H9 (cell line): ENCODE measurements at regions not wholly inside any gene's neighbourhood (a gene's known extent, or its start where the extent isn't known, plus 50 kb on each side); places are given as distances from the start of the nearest gene placed in this dataset.
"Not testable (repeated sequence)": the region's sequence is repeated elsewhere in the genome, so short reads cannot be mapped to it uniquely, and the experiment has no call there.

Experiments
- DNase-seq: peaks from one replicate; pipeline ENCODE4 v3.0.0-alpha.2; 2017
- H2AFZ ChIP-seq: one replicate; pipeline ENCODE4 v1.6.1; 2013; ENCODE audit warnings: mild to moderate bottlenecking, low read length, control low read depth, moderate library complexity
- H2AK5ac ChIP-seq: 2 replicates; pipeline ENCODE4 v1.6.1; 2013; ENCODE audit warnings: low read length, control low read depth, mixed read lengths; ENCODE audit not compliant: insufficient read length
- H2BK120ac ChIP-seq: one replicate; pipeline ENCODE4 v1.6.1; 2013; ENCODE audit warnings: low read depth, mild to moderate bottlenecking, low read length, control low read depth, inconsistent platforms; ENCODE audit not compliant: poor library complexity, severe bottlenecking
- H2BK12ac ChIP-seq: 2 replicates; pipeline ENCODE4 v1.6.1; 2013; ENCODE audit warnings: low read length, control low read depth, mixed read lengths, low read depth; ENCODE audit not compliant: insufficient read length
- H2BK15ac ChIP-seq: 2 replicates; pipeline ENCODE4 v1.6.1; 2013; ENCODE audit warnings: low read depth, low read length, control low read depth
- H2BK20ac ChIP-seq: one replicate; pipeline ENCODE4 v1.6.1; 2013; ENCODE audit warnings: low read depth, mild to moderate bottlenecking, low read length, control low read depth, inconsistent platforms; ENCODE audit not compliant: poor library complexity, severe bottlenecking
- H2BK5ac ChIP-seq: 2 replicates; pipeline ENCODE4 v1.6.1; 2013; ENCODE audit warnings: low read length, control low read depth, mixed read lengths; ENCODE audit not compliant: insufficient read length
- H3K14ac ChIP-seq: 2 replicates; pipeline ENCODE4 v1.6.1; 2013; ENCODE audit warnings: low read length, control low read depth; ENCODE audit not compliant: insufficient read depth
- H3K18ac ChIP-seq: 2 replicates; pipeline ENCODE4 v1.6.1; 2013; ENCODE audit warnings: low read depth, mild to moderate bottlenecking, mixed read lengths, low read length, control low read depth; ENCODE audit not compliant: insufficient read length
- H3K23ac ChIP-seq: 2 replicates; pipeline ENCODE4 v1.6.1; 2013; ENCODE audit warnings: low read length, control low read depth, mixed read lengths, low read depth; ENCODE audit not compliant: insufficient read length
- H3K23me2 ChIP-seq: 2 replicates; pipeline ENCODE4 v1.6.1; 2013; ENCODE audit warnings: low read depth, mild to moderate bottlenecking, mixed read lengths, low read length, control low read depth; ENCODE audit not compliant: insufficient read length, poor library complexity, severe bottlenecking
- H3K27ac ChIP-seq: 2 replicates; pipeline ENCODE4 v1.5.1; 2013; ENCODE audit warnings: low read length, control low read depth, mixed read lengths, low read depth; ENCODE audit not compliant: insufficient read length
- H3K27me3 ChIP-seq: 2 replicates; pipeline ENCODE4 v1.6.1; 2013; ENCODE audit warnings: low read length, control low read depth, inconsistent platforms; ENCODE audit not compliant: insufficient read depth
- H3K4ac ChIP-seq: 2 replicates; pipeline ENCODE4 v1.6.1; 2013; ENCODE audit warnings: low read depth, mild to moderate bottlenecking, control low read depth, inconsistent platforms, low read length, moderate library complexity
- H3K4me1 ChIP-seq: 2 replicates; pipeline ENCODE4 v1.6.1; 2013; ENCODE audit warnings: low read length, control low read depth, inconsistent platforms; ENCODE audit not compliant: insufficient read depth
- H3K4me2 ChIP-seq: 2 replicates; pipeline ENCODE4 v1.6.1; 2013; ENCODE audit warnings: low read length, control low read depth, mixed read lengths; ENCODE audit not compliant: insufficient read length, insufficient read depth
- H3K56ac ChIP-seq: 2 replicates; pipeline ENCODE4 v1.6.1; 2013; ENCODE audit warnings: low read depth, mild to moderate bottlenecking, mixed read lengths, low read length, control low read depth; ENCODE audit not compliant: insufficient read length
- H3K79me1 ChIP-seq: 2 replicates; pipeline ENCODE4 v1.6.1; 2013; ENCODE audit warnings: low read depth, mild to moderate bottlenecking, moderate library complexity, low read length, control low read depth, inconsistent platforms; ENCODE audit not compliant: insufficient read depth, poor library complexity, severe bottlenecking
- H3K79me2 ChIP-seq: 2 replicates; pipeline ENCODE4 v1.6.1; 2013; ENCODE audit warnings: low read length, control low read depth, inconsistent platforms; ENCODE audit not compliant: insufficient read depth
- H3K9ac ChIP-seq: 2 replicates; pipeline ENCODE4 v1.6.1; 2013; ENCODE audit warnings: low read length, control low read depth, mixed read lengths; ENCODE audit not compliant: insufficient read length; ENCODE audit errors: extremely low read depth
- H3K9me3 ChIP-seq: one replicate; pipeline ENCODE4 v1.6.1; 2013; ENCODE audit warnings: low read depth, low read length, inconsistent platforms; ENCODE audit not compliant: control insufficient read depth
- H3T11ph ChIP-seq: one replicate; pipeline ENCODE4 v1.6.1; 2013; ENCODE audit warnings: mild to moderate bottlenecking, low read length, control low read depth, inconsistent platforms
- H4K20me1 ChIP-seq: one replicate; pipeline ENCODE4 v1.6.1; 2013; ENCODE audit not compliant: control insufficient read depth, insufficient read length, insufficient read depth
- H4K5ac ChIP-seq: 2 replicates; pipeline ENCODE4 v1.6.1; 2013; ENCODE audit warnings: low read depth, mild to moderate bottlenecking, mixed read lengths, low read length, control low read depth; ENCODE audit not compliant: insufficient read length
- H4K8ac ChIP-seq: replicated peaks from 2 replicates; pipeline ENCODE4 v1.6.1; 2013; ENCODE audit warnings: low read length, control low read depth, mixed read lengths, low read depth; ENCODE audit not compliant: insufficient read length
- H4K91ac ChIP-seq: 2 replicates; pipeline ENCODE4 v1.6.1; 2013; ENCODE audit warnings: low read depth, mild to moderate bottlenecking, moderate library complexity, mixed read lengths, low read length, control low read depth; ENCODE audit not compliant: insufficient read length
- H3K27ac Mint-ChIP-seq, 3 experiments: 2 replicates in 2 of 3; 3 replicates in 1 of 3; pipeline ENCODE4 v1.8.0; 2020 to 2021; ENCODE audit warnings: mixed read lengths in 3 of 3, mild to moderate bottlenecking in 1 of 3, moderate library complexity in 1 of 3
- H3K27me3 Mint-ChIP-seq: 2 replicates; pipeline ENCODE4 v1.8.0; 2021; ENCODE audit warnings: low read depth, mild to moderate bottlenecking, moderate library complexity, mixed read lengths
- H3K36me3 Mint-ChIP-seq, 3 experiments: 2 replicates in 2 of 3; 3 replicates in 1 of 3; pipeline ENCODE4 v1.8.0; 2020 to 2021; ENCODE audit warnings: low read depth in 3 of 3, mixed read lengths in 3 of 3; ENCODE audit not compliant: insufficient read depth in 1 of 3
- H3K4me1 Mint-ChIP-seq, 2 experiments: 2 replicates each; pipeline ENCODE4 v1.8.0; 2020; ENCODE audit warnings: mixed read lengths in 2 of 2
- H3K4me3 Mint-ChIP-seq, 2 experiments: 2 replicates in 1 of 2; 3 replicates in 1 of 2; pipeline ENCODE4 v1.8.0; 2020 to 2021; ENCODE audit warnings: mild to moderate bottlenecking in 2 of 2, mixed read lengths in 2 of 2, moderate library complexity in 1 of 2
- H3K9me3 Mint-ChIP-seq, 2 experiments: 2 replicates in 1 of 2; 3 replicates in 1 of 2; pipeline ENCODE4 v1.8.0; 2020; ENCODE audit warnings: mild to moderate bottlenecking in 2 of 2, mixed read lengths in 2 of 2, moderate library complexity in 1 of 2
- CTCF ChIP-seq: fragments of 200-600 bp; sonication (generic); conservative IDR thresholded peaks from 3 replicates; pipeline ENCODE4 v1.8.0; 2021; ENCODE audit warnings: antibody characterized with exemption, mild to moderate bottlenecking
- WGBS: extraction: QIAGEN DNeasy Blood & Tissue Kit; methylation state at CpG from one replicate; pipeline ENCODE4 v1.1.7; 2013; ENCODE audit warnings: missing lambda C conversion rate, low lambda C conversion rate, mixed read lengths; ENCODE audit not compliant: insufficient read length; ENCODE audit errors: extremely low coverage; 5-methylcytosine and 5-hydroxymethylcytosine counted together

DNA sequence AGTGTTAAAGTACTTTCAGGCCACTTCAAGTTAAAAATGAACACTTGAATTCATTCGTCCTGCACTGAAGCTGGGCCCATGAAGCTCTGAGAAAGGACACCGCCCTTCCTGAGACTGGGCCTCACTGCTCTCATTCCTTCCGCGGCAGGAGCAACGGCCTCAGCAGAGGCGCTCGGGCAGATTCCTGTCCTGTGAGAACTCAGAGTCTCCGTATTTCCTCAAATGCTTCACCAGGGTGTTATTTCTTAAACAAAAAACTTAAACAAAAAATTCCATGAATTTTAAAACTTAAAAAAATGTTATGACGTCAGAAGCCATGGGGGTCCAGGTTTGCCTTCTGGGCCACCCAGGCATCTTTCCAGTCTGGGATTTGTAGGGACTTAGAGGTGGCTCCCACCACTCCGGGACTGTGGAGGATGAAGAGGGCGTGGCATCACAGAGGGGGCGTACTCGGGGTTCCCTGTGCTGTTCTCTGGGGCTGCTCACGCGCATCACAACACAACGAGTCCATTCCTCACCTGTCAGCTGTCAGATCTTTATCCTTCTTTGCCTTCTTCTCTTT is 115.9 kb upstream of the ASB18 start:
- no peak overlapping the region for H2BK20ac ChIP-seq
- H2BK120ac ChIP-seq = no peak overlapping the region
- peak; percentile 27 for DNase-seq
- no peak overlapping the region for H2BK12ac ChIP-seq
- no peak overlapping the region for H2AFZ ChIP-seq
- H4K20me1 ChIP-seq = no peaks in the 10 kb centered on the region
- WGBS = no CpG with 5 or more reads among the region's 16 CpGs
- H3K27ac ChIP-seq = no peak overlapping the region
- no peak for TF ChIP-seq CTCF
- no peaks in the 10 kb centered on the region for H3K9me3 ChIP-seq
- no peak overlapping the region for H2AK5ac ChIP-seq
- no peak overlapping the region for H3K14ac ChIP-seq
- H3K9ac ChIP-seq = no peak overlapping the region
- Mint-ChIP-seq H3K27ac (no peak overlapping the region), H3K27me3 (no peaks in the 10 kb centered on the region; the same call in 1 of the 2 replicates), H3K4me1 (no peaks in the 10 kb centered on the region), H3K36me3 (0 out of 7 replicates have a peak, but pooled peaks cover 0 to 5% (median 0%) of the 10 kb centered on the region in 3 experiments), H3K9me3 (no peaks in the 10 kb centered on the region; a peak in 1 of 5 replicates), H3K4me3 (no peak overlapping the region)
- H3K27me3 ChIP-seq = no peaks in the 10 kb centered on the region
- H4K8ac ChIP-seq = no peak overlapping the region
- H3K23me2 ChIP-seq = no peaks in the 10 kb centered on the region
- H3K4me1 ChIP-seq = no peaks in the 10 kb centered on the region; the same call in 1 of the 2 replicates
- no peak overlapping the region for H3K56ac ChIP-seq
- no peak overlapping the region for H4K91ac ChIP-seq
- no peak overlapping the region for H2BK5ac ChIP-seq
- H3K4ac ChIP-seq = no peak overlapping the region
- H3T11ph ChIP-seq = no peak overlapping the region
- H3K18ac ChIP-seq = no peak overlapping the region
- H3K4me2 ChIP-seq = no peak overlapping the region
- H2BK15ac ChIP-seq = no peak overlapping the region
- H3K79me1 ChIP-seq = no peaks in the 10 kb centered on the region
- no peaks in the 10 kb centered on the region for H3K79me2 ChIP-seq
- no peak overlapping the region for H4K5ac ChIP-seq
- no peak overlapping the region for H3K23ac ChIP-seq

- H2AFZ ChIP-seq, H2BK120ac ChIP-seq, H4K5ac ChIP-seq, H3K9ac ChIP-seq, H3K4me1 ChIP-seq, H3K4ac ChIP-seq, H2BK15ac ChIP-seq, H2BK12ac ChIP-seq, H3K79me2 ChIP-seq, H4K20me1 ChIP-seq, H4K91ac ChIP-seq, H2BK5ac ChIP-seq, H3K9me3 ChIP-seq, H3K27me3 Mint-ChIP-seq, H3K27ac Mint-ChIP-seq, H3K79me1 ChIP-seq, H3K4me2 ChIP-seq, H3K36me3 Mint-ChIP-seq, H3K9me3 Mint-ChIP-seq, H2BK20ac ChIP-seq, H3K23me2 ChIP-seq, H3K27ac ChIP-seq, H3K4me1 Mint-ChIP-seq, H2AK5ac ChIP-seq, H3K23ac ChIP-seq, DNase-seq, H3K27me3 ChIP-seq, H4K8ac ChIP-seq, H3K14ac ChIP-seq, H3K56ac ChIP-seq, H3T11ph ChIP-seq, H3K4me3 Mint-ChIP-seq, H3K18ac ChIP-seq: not testable (repeated sequence)
- no CpG with 5 or more reads among the region's 6 CpGs for WGBS
Observed at GRCh38 chr2:236381253-236381652, 117.0 kb upstream of the ASB18 start.
